ENCODE measurements at regions not wholly inside any gene's neighbourhood (a gene's known extent, or its start where the extent isn't known, plus 50 kb on each side); places are given as distances from the start of the nearest gene placed in this dataset.

GRCh38 chr4:126778348-126778747 lies 854.4 kb upstream of the INTU start:
- no peak overlapping the region for H3K4me3 Mint-ChIP-seq
- intact Hi-C loops (cut with micrococcal nuclease): no loop called here
- H3K4me1 Mint-ChIP-seq: no peaks in the 10 kb centered on the region
- no peak for DNase-seq
- no peaks in the 10 kb centered on the region for H3K36me3 Mint-ChIP-seq (ENCODE audit: low read depth)
- H3K9me3 Mint-ChIP-seq: peaks cover 4% of the 10 kb centered on the region
- H3K27me3 Mint-ChIP-seq: no peaks in the 10 kb centered on the region
- no peak overlapping the region for H3K27ac Mint-ChIP-seq

- Mint-ChIP-seq H3K36me3 (ENCODE audit: low read depth) (no peaks in the 10 kb centered on the region), H3K4me1 (no peaks in the 10 kb centered on the region), H3K4me3 (no peak overlapping the region), H3K27me3 (no peaks in the 10 kb centered on the region), H3K9me3 (peaks cover 4% of the 10 kb centered on the region), H3K27ac (no peak overlapping the region)
- no peak for DNase-seq
- intact Hi-C loops (cut with micrococcal nuclease): no loop called here
These were observed 853.8 kb upstream of the INTU start for GRCh38 chr4:126779001-126779400.

GRCh38 chr4:126779436-126780166 lies 853.2 kb upstream of the INTU start:
- Mint-ChIP-seq H3K9me3 (peaks cover 4% of the 10 kb centered on the region), H3K27me3 (no peaks in the 10 kb centered on the region), H3K36me3 (ENCODE audit: low read depth) (no peaks in the 10 kb centered on the region), H3K4me3 (no peak overlapping the region), H3K27ac (no peak overlapping the region), H3K4me1 (no peaks in the 10 kb centered on the region)
- DNase-seq: no peak
- intact Hi-C loops (cut with micrococcal nuclease): no loop called here

DNA sequence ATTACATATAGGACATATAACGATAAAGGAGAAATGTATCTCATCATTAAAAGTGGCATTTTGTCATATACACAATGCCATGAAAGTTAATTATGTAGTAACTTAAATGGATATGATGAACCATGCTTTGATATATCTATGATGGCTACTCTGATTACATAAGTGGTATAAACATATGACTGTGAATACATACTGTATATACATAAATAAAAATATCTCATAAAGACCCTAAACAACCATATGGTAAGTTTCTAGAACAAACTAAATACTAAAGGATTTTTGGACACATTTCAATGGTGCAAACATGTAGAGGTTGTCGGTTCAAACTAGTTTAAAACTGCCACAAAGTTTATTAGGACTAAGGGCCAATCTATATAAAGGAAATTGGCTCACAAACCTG lies 849.6 kb upstream of the INTU start:
- no peak overlapping the region for H3K27ac Mint-ChIP-seq
- DNase-seq: no peak
- H3K4me3 Mint-ChIP-seq: no peak overlapping the region
- no peaks in the 10 kb centered on the region for H3K36me3 Mint-ChIP-seq (ENCODE audit: low read depth)
- intact Hi-C loops (cut with micrococcal nuclease): no loop called here
- H3K9me3 Mint-ChIP-seq: peaks cover 3% of the 10 kb centered on the region
- H3K4me1 Mint-ChIP-seq: no peaks in the 10 kb centered on the region
- no peaks in the 10 kb centered on the region for H3K27me3 Mint-ChIP-seq

GRCh38 chr4:126784966-126785580 lies 847.7 kb upstream of the INTU start:
- no peak for DNase-seq
- Mint-ChIP-seq H3K36me3 (ENCODE audit: low read depth) (no peaks in the 10 kb centered on the region), H3K4me3 (no peak overlapping the region), H3K27ac (no peak overlapping the region), H3K27me3 (no peaks in the 10 kb centered on the region), H3K9me3 (no peaks in the 10 kb centered on the region), H3K4me1 (no peaks in the 10 kb centered on the region)
- intact Hi-C loops (cut with micrococcal nuclease): no loop called here

GRCh38 chr4:126790633-126791032 lies 842.1 kb upstream of the INTU start:
- no peaks in the 10 kb centered on the region for H3K4me1 Mint-ChIP-seq
- no peak overlapping the region for H3K27ac Mint-ChIP-seq
- intact Hi-C loops (cut with micrococcal nuclease): no loop called here
- H3K27me3 Mint-ChIP-seq: no peaks in the 10 kb centered on the region
- H3K9me3 Mint-ChIP-seq: no peaks in the 10 kb centered on the region
- DNase-seq: no peak
- no peaks in the 10 kb centered on the region for H3K36me3 Mint-ChIP-seq (ENCODE audit: low read depth)
- no peak overlapping the region for H3K4me3 Mint-ChIP-seq

GRCh38 chr4:126794363-126794762 lies 838.4 kb upstream of the INTU start:
- Mint-ChIP-seq H3K36me3 (ENCODE audit: low read depth) (no peaks in the 10 kb centered on the region), H3K4me1 (no peaks in the 10 kb centered on the region), H3K27ac (no peak overlapping the region), H3K9me3 (no peaks in the 10 kb centered on the region), H3K27me3 (no peaks in the 10 kb centered on the region), H3K4me3 (no peak overlapping the region)
- DNase-seq: no peak
- intact Hi-C loops (cut with micrococcal nuclease): no loop called here

GRCh38 chr4:126798214-126798613 lies 834.5 kb upstream of the INTU start:
- no peak for DNase-seq
- Mint-ChIP-seq H3K9me3 (no peaks in the 10 kb centered on the region), H3K27me3 (no peaks in the 10 kb centered on the region), H3K27ac (no peak overlapping the region), H3K4me1 (no peaks in the 10 kb centered on the region), H3K36me3 (ENCODE audit: low read depth) (no peaks in the 10 kb centered on the region), H3K4me3 (no peak overlapping the region)
- intact Hi-C loops (cut with micrococcal nuclease): no loop called here

DNA sequence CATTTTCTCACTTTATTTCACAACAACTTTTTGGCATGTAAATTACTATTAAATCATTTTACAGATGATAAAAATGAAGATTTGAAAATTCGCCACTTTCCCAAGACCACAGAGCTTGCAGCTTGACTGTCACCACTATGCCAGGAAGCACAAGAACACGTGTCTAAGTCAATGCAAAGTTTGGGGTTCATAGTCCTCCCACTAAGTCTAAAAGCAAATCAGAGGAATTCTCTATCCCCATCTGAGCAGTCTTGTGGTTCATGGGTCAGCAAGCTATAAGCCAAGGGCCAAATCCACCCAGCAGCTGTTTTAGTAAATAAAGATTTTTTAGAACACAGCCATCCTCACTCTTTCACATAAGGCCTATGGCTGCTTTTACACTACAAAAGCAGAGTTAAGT lies 833.3 kb upstream of the INTU start:
- H3K27me3 Mint-ChIP-seq: no peaks in the 10 kb centered on the region
- no peaks in the 10 kb centered on the region for H3K36me3 Mint-ChIP-seq (ENCODE audit: low read depth)
- no peaks in the 10 kb centered on the region for H3K4me1 Mint-ChIP-seq
- no peak for DNase-seq
- H3K9me3 Mint-ChIP-seq: no peaks in the 10 kb centered on the region
- no peak overlapping the region for H3K4me3 Mint-ChIP-seq
- intact Hi-C loops (cut with micrococcal nuclease): no loop called here
- no peak overlapping the region for H3K27ac Mint-ChIP-seq

DNA sequence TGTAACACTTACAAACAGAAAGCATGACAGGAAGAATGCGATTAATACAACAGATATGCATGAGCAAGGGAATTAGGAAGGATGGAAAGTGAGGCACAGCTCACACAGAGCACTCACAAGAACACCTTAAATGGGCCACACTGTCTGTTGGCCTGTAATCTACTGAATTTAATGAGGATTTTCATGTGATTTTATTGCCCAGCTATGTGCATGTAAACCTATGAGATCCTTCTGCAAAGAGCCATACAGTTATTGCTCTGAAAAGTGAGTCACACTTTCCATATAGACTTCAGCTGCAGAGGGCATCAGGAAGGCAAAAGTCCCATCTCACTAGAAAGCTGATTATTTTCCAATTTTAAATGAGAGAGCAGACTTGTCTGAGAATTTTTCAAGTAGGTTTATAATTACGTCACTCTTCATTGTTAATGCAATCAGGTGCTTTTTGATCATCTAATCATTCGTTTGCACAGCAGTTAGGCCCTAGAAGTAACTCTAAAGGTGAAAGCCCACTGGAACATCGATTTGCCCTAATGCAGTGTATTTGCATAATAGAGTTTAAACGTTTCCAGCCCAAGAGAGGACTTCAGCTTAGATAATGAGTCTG lies 832.7 kb upstream of the INTU start:
- no peaks in the 10 kb centered on the region for H3K9me3 Mint-ChIP-seq

DNA sequence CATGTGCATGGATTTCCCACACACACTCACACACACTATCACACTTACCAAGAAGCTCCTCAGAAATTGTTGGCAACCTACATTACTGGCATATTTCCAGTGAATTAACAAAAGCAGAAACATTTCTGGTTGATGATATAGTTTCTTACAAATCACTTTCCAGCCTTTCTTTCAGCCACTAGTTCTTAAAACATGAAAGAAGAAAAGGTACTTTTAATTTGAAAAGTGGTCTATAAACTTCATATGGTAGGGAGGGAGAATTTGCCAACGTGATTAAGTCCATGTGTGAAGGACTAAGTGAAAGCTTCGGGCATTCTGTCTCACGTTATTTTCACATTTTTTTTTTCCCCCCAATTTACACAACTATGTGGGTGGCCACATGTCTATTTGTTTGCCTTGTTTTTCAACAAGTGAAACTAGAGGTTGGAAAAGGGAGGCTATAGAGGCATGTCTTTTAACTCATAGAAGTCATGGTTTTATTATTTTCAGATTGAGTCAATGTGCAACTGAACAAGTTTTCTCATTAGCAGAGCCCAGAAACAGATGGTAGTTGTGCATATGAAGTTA lies 832.1 kb upstream of the INTU start:
- intact Hi-C loops (cut with micrococcal nuclease): no loop called here

More for the DNA sequence above, 832.7 kb upstream of the INTU start:
- H3K4me3 Mint-ChIP-seq: no peak overlapping the region
- intact Hi-C loops (cut with micrococcal nuclease): no loop called here
- H3K36me3 Mint-ChIP-seq (ENCODE audit: low read depth): no peaks in the 10 kb centered on the region
- no peaks in the 10 kb centered on the region for H3K27me3 Mint-ChIP-seq
- H3K4me1 Mint-ChIP-seq: no peaks in the 10 kb centered on the region
- no peak for DNase-seq
- no peak overlapping the region for H3K27ac Mint-ChIP-seq

GRCh38 chr4:126807132-126807531 lies 825.6 kb upstream of the INTU start:
- Mint-ChIP-seq H3K4me3 (no peak overlapping the region), H3K9me3 (no peaks in the 10 kb centered on the region), H3K36me3 (ENCODE audit: low read depth) (no peaks in the 10 kb centered on the region), H3K4me1 (no peaks in the 10 kb centered on the region), H3K27me3 (no peaks in the 10 kb centered on the region), H3K27ac (no peak overlapping the region)
- no peak for DNase-seq
- intact Hi-C loops (cut with micrococcal nuclease): no loop called here

More for the DNA sequence above, 832.1 kb upstream of the INTU start:
- Mint-ChIP-seq H3K36me3 (ENCODE audit: low read depth) (no peaks in the 10 kb centered on the region), H3K4me3 (no peak overlapping the region), H3K27ac (no peak overlapping the region), H3K9me3 (no peaks in the 10 kb centered on the region), H3K4me1 (no peaks in the 10 kb centered on the region), H3K27me3 (no peaks in the 10 kb centered on the region)
- no peak for DNase-seq

- intact Hi-C loops (cut with micrococcal nuclease): no loop called here
- no peaks in the 10 kb centered on the region for H3K36me3 Mint-ChIP-seq (ENCODE audit: low read depth)
These were observed 820.7 kb upstream of the INTU start for GRCh38 chr4:126812076-126812475.

DNA sequence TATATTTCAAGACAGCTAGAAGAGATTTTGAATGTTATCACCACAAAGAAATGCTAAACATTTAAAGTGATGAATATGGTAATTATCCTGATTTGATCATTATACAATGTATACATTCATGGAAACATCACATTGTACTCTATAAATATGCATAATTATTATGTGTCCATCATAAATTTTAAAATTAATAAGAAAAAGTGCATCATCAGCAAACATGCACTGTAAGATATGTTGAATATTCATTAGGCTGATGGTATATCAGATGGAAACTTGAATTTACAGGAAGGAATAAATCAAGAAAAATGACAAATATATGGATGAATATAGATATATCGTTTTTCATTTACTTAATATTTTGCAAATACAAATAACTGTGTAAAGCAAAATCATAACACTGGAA lies 812.1 kb upstream of the INTU start:
- no peaks in the 10 kb centered on the region for H3K36me3 Mint-ChIP-seq (ENCODE audit: low read depth)
- no peaks in the 10 kb centered on the region for H3K4me1 Mint-ChIP-seq
- H3K27me3 Mint-ChIP-seq: no peaks in the 10 kb centered on the region
- intact Hi-C loops (cut with micrococcal nuclease): no loop called here
- H3K9me3 Mint-ChIP-seq: no peaks in the 10 kb centered on the region
- H3K27ac Mint-ChIP-seq: no peak overlapping the region
- DNase-seq: no peak
- no peak overlapping the region for H3K4me3 Mint-ChIP-seq

More at GRCh38 chr4:126812076-126812475, 820.7 kb upstream of the INTU start:
- H3K27ac Mint-ChIP-seq: no peak overlapping the region
- no peaks in the 10 kb centered on the region for H3K27me3 Mint-ChIP-seq
- DNase-seq: no peak
- no peaks in the 10 kb centered on the region for H3K9me3 Mint-ChIP-seq
- no peaks in the 10 kb centered on the region for H3K4me1 Mint-ChIP-seq
- no peak overlapping the region for H3K4me3 Mint-ChIP-seq
